Tibial nerve (tissue), 4 donors: ENCODE measurements at regions not wholly inside any gene's neighbourhood (a gene's known extent, or its start where the extent isn't known, plus 50 kb on each side); places are given as distances from the start of the nearest gene placed in this dataset.

ENCODE experiments used
- EP300 ChIP-seq, 2 donors: sonication (generic); formaldehyde crosslinking; IDR thresholded peaks; one replicate each; pipeline ENCODE4 v1.6.1; 2017; ENCODE audit warnings: antibody characterized with exemption in 2 of 2, mild to moderate bottlenecking in 1 of 2
- POLR2A ChIP-seq, 2 donors: fragments of 450-650 bp; IDR thresholded peaks; one replicate each; pipeline ENCODE4 v1.6.1; 2017; ENCODE audit warnings: antibody characterized with exemption in 2 of 2, mild to moderate bottlenecking in 2 of 2, moderate library complexity in 2 of 2
- TF ChIP-seq, protein P1 (sequence below), 5 experiments: fragments of 200-600 bp in 3 of 5; fragments of 450-650 bp in 2 of 5; sonication (generic) in 3 of 5; IDR thresholded peaks; one replicate each; pipeline ENCODE4 v1.5.1; 2016 to 2019; ENCODE audit warnings: antibody characterized with exemption in 5 of 5, mild to moderate bottlenecking in 3 of 5, moderate library complexity in 2 of 5

DNA sequence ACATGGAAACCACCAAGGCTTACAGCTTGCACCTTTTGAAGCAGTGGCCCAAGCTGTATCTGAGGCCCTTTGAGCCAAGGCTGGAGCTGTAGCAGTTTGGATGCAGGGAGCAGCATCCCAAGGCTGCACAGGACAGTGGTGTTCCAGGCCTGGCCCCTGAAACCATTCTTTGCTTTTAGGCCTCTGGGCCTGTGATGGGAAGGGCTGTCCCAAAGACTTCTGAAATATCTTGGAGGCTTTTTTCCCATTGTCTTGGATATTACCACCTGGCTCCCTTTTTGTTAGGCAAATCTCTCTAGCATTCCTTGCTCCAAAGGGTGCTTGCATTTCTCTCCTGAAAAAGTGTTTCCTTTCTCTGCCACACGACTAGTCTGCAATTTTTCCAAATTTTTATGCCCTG, 302.8 kb upstream of the MDFIC2 start:
- TF ChIP-seq, protein P1, sequence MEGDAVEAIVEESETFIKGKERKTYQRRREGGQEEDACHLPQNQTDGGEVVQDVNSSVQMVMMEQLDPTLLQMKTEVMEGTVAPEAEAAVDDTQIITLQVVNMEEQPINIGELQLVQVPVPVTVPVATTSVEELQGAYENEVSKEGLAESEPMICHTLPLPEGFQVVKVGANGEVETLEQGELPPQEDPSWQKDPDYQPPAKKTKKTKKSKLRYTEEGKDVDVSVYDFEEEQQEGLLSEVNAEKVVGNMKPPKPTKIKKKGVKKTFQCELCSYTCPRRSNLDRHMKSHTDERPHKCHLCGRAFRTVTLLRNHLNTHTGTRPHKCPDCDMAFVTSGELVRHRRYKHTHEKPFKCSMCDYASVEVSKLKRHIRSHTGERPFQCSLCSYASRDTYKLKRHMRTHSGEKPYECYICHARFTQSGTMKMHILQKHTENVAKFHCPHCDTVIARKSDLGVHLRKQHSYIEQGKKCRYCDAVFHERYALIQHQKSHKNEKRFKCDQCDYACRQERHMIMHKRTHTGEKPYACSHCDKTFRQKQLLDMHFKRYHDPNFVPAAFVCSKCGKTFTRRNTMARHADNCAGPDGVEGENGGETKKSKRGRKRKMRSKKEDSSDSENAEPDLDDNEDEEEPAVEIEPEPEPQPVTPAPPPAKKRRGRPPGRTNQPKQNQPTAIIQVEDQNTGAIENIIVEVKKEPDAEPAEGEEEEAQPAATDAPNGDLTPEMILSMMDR (IDR thresholded peaks at IDR 0.05) = no peak
- no peak for TF ChIP-seq POLR2A (IDR thresholded peaks at IDR 0.05)
- no peak for TF ChIP-seq EP300 (IDR thresholded peaks at IDR 0.05)
